ENCODE measurements at regions not wholly inside any gene's neighbourhood (a gene's known extent, or its start where the extent isn't known, plus 50 kb on each side); places are given as distances from the start of the nearest gene placed in this dataset.
"Not testable (repeated sequence)": the region's sequence is repeated elsewhere in the genome, so short reads cannot be mapped to it uniquely, and the experiment has no call there.

DNA sequence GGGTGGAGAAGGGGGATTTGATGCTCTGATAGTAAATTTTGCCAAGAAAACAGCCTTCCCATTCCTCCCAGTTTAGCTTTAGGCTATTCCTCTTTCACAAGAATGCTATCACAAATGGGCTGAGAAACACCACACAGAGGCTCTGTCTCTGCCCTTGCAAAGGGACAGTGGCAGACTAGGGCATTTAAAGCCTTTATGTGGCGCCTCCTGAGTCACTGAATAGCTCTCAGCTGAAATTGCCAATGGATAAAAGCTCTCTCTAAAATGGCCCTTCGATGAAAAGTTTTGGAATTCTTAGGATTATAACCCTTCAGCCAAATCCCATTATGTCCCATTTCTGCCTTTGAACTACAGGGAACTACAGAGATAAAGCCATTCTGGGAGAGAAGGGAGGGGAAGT lies 1000.4 kb downstream of the ADGRL2 start:
- in situ Hi-C loops (cut with HindIII; ENCODE audit: low sequenced_read_pairs), result no loop called here

DNA sequence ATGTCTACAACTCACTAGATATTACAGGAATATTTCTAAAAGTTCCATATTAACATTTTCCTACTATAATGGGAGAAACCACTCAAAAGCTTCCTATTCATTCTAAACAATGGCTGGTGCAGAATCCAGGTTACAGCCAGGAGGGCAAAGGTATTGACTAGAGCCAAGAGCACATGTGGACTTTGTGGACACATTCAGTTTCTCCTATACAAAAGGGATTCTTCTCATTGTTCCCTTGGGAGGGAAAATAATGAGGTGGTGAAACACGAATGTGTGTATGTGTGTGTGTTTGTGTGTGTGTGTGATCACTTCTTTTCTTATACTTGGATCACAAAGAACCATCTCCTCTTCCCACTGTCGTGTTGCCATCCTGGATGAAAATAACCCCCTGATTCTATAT lies 1000.0 kb downstream of the ADGRL2 start:
- in situ Hi-C loops (cut with HindIII; ENCODE audit: low sequenced_read_pairs), result no loop called here

DNA sequence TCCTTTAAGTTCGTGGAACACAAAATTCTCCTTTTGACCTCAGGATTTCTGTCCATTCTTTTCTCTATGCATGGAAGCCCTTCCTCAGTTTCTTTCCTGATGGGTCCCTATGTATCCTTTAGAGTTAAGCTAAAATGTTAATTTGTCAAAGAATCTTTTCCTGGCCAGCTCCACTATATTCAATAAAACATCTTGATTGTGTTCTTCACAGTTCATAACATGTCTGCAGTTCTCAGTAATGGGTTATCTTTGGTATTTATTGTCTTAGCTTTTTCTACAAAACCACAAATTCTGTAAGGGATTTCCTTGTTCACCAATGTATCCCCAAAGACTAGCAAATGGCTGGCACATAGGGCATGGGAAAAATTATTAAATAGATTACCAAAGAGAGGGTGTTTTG lies 998.5 kb downstream of the ADGRL2 start:
- in situ Hi-C loops (cut with HindIII; ENCODE audit: low sequenced_read_pairs), result no loop called here

DNA sequence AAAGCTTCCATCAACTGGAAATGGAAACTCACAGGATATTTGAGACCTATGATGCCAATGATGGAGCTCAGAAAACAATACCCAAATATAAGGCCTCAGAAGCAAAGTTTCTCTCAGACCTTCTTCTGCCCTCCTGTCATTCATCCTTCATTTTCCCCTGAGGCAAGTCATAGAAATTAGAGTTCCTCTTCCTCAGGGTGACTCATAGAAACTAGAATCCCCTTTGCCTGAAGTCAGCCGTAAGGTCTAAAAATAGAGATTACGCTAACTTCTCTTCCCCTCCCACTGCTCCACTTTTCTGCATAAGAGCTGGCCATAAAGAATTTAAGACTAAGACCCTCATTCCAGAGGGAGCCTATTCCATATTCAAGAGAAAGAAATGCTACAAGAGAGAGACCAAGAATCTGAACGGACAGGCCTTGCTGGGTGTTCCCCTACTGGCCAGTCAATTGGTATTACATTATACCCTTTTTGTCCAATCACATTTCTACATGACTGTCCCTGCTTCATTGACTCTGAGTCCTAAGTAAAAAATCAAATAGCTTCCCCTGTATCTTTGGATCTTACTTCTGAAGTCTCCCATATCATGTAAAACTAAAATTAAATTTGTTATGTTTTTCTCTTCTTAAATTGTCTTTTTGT lies 994.9 kb downstream of the ADGRL2 start:
- in situ Hi-C loops (cut with HindIII; ENCODE audit: low sequenced_read_pairs), result no loop called here

DNA sequence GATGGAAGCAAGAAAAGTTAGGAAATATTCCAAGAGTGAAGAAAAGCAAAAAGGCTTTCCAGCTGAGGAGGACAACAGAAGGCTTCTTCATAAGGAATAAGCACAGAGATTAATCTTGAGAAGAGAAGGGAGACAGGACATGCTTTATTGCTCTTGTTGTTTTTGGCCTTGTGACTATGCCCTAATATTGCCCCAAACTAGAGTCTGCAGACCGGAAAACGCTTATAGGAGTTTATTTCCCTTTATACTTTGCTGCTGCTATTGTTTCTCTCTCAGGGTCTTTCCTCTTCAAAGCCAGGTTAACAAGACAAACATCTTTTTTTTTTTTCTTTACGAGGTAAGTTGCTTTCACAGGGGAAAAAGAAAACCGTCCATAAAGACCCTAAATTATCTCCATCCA lies 991.4 kb downstream of the ADGRL2 start:
- in situ Hi-C loops (cut with HindIII; ENCODE audit: low sequenced_read_pairs), result no loop called here

DNA sequence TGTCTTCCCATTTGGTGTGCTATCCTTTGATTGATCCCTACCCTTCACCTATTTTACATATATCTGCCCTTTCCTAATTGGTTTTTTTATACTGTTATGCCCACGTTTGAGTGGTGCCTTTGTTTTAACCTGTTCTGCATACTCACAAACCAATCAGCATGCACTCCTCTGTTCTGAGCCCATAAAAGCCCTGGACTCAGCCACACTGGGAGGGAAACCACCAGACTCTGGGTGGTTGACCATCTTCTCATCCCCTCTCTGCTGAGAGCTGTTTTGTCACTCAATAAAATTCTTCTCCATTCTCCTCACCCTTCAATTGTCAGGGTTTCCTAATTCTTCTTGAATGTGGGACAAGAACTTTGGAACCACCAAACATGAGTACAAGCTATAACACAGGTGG lies 989.8 kb downstream of the ADGRL2 start:
- in situ Hi-C loops (cut with HindIII; ENCODE audit: low sequenced_read_pairs), result no loop called here

DNA sequence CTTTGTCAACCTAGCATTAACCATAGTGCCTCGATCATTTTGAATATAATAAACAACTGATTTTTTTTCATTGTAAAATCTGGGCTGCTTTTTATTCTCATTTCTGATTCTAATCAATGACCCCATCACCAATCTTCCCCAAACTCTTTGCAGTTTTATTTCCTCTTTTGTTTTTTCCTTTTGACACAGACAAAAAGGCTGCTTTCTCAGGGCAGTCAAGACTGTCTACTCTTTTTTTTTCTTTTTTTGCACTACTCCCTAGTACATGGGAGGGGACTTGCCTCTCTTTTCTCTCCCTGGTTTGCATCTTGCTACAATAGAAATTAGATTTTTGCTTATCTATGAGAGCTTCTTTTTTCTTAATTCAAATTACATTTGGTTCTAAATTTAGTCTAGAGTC lies 987.9 kb downstream of the ADGRL2 start:
- in situ Hi-C loops (cut with HindIII; ENCODE audit: low sequenced_read_pairs), result no loop called here

DNA sequence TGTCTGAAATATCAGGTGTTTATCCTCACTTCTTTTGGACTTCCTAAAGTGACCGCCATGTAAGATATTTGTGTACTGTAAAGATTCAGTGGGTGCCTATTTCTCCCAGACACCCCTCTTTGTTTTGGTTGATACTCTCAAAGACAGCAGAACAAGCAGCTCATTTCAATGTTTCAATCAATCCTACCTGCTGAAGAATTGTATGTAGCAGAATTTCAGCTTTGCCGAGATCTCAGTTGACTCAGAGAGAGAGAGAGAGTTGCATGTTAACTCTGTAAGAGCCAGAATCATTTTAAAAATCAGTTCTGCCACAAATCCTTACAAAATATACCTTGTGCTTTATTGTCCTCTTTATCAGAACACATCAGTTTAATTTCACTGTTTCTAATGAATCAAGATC lies 987.3 kb downstream of the ADGRL2 start:
- in situ Hi-C loops (cut with HindIII; ENCODE audit: low sequenced_read_pairs), result no loop called here

DNA sequence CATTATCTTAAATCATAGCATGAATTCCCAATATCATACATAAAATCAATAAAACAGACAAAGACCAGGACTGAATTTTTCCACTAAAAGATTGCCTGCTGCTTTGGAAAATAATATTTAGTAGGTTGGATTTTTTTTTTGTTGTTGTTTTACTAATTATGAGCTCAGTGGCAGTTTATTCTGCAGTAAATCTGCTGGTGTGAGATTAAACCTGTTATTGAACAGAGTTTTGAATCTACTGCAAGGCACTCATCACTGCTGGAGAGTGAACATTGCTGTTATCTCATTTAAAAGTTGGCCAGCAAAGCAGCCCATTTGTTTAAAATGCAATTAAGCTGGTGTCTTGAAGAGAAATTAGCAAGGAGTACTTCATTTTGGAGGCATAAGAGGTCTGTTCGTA lies 986.1 kb downstream of the ADGRL2 start:
- in situ Hi-C loops (cut with HindIII; ENCODE audit: low sequenced_read_pairs), result no loop called here

DNA sequence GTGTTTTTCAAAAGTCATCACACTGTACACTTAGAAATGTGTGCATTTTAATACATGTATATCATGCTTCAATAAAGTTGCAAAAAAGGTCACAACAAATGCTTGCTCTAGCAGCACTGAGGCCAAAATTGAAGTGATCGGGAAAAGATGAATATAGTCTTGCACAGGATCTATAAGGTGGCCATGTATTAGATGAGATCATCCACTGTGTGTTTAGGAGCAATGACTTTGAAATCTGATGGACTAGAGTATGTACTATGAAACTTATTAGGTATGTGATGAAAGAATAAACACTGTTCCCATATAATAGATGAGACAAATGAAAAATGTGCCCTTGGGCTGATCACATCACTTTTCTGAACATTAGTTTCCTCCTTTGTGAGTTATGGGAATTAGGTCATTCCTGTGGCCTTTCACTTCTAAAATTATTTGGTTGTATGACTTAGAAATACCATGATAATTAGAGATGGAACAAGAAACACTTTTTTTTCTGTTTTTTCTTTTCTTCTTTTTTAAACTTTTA lies 984.6 kb downstream of the ADGRL2 start:
- in situ Hi-C loops (cut with HindIII; ENCODE audit: low sequenced_read_pairs), result no loop called here

DNA sequence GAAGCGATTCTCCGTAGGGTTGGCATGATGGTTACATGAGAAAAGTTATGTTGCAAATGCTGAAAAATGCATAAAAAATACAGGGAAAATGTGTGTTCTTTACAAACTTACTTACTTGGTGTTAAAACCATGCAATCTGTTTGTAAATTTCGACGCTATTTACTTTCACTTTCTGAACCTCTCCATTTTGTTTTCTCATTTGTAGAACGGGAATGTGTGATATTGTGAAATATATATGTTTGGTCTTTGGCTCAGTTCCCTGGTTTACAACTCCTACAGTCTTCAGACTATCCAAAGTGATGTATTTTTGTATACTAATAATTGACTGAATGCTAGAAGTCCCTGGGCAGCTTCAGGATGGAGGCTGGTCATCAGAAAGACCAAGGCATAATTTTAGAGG lies 982.3 kb downstream of the ADGRL2 start:
- in situ Hi-C loops (cut with HindIII; ENCODE audit: low sequenced_read_pairs), result no loop called here

DNA sequence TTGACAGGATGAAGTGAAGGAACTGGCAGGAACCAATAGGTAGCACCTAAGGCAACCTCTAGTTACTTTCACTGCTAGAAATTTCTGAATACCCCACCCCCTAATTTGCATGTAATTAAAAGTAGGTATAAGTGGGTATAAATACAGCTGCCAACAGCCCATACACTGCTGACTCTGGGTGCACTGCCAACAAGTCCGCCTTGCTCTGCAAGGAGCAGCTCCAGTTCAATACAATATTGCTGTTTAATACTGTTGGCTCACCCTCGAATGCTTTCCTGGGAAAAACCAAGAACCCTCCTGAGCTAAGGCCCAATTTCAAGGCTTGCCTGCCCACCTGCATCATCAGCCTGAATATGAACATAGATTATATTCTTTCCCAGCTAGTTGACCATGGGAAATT lies 981.9 kb downstream of the ADGRL2 start:
- in situ Hi-C loops (cut with HindIII; ENCODE audit: low sequenced_read_pairs), result no loop called here

DNA sequence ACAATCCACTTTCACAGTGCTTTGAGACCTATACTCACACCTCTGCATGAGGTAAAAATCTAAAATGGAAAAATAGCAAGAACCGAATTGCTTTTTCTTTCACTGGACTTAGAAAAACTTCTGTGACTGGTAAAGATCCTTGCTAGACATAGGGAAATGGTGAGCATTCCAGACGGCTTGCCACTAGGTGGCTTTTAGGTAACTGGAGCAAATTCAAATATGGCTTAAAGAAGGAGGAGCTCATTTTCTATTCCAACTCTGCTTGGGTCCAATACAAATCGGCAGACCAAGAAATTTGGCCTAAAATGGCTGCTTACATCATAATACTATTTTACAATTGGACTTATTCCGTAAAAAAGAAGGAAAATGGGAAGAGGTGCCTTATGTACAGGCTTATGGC lies 977.9 kb downstream of the ADGRL2 start:
- in situ Hi-C loops (cut with HindIII; ENCODE audit: low sequenced_read_pairs), result no loop called here

DNA sequence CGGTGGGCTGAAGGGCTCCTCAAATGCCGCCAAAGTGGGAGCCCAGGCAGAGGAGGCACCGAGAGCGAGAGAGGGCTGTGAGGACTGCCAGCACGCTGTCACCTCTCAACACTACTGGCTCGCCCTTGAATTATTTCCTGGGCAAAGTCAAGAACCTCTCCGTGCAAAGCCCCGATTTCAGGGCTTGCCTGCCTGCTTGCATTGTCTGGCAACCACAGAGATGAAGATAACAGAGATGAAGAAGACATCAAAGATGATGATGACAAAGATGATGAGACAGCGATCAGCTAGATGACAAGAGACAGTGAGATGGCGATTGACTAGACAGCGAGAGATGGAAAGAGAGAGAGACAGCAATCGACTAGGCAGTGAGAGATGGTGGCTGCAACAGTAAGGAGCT lies 976.5 kb downstream of the ADGRL2 start:
- in situ Hi-C loops (cut with HindIII; ENCODE audit: low sequenced_read_pairs), result no loop called here

DNA sequence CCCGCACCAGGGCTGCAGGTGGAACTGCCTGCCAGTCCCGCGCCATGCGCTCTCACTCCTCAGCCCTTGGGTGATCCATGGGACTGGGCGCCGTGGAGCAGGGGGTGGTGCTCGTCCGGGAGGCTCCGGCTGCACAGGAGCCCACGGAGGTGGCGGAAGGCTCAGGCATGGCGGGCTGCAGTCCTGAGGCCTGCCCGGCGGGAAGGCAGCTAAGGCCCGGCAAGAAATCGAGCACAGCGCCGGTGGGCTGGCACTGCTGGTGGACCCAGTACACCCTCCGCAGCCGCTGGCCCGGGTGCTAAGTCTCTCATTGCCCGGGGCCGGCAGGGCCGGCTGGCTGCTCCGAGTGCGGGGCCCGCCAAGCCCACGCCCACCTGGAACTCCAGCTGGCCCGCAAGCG lies 976.0 kb downstream of the ADGRL2 start:
- in situ Hi-C loops (cut with HindIII; ENCODE audit: low sequenced_read_pairs), result not testable (repeated sequence)

DNA sequence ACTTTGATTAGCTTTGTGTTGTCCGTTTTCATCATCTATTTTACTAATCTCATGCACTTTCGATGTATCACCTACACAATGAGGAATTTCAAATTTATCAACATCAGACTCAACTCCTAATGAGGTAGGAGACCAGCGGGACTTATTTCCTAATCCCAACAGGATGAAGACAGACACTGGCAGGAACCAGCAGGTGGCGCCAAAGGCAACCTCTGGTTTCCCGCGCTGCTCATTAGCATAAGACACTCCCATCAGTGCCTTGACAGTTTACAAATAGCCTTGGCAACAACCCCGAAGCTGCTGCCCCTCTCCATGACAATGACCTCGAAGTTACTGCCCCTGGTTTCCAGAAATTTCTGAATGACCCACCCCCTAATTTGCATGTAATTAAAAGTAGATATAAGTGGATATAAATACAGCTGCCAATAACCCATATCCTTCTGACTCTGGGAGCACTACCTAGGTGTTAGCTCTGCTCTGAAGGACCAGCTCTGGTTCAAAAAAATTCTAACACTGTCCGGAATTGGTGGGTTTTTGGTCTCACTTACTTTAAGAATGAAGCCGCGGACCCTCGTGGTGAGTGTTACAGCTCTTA lies 974.8 kb downstream of the ADGRL2 start:
- in situ Hi-C loops (cut with HindIII; ENCODE audit: low sequenced_read_pairs), result no loop called here

DNA sequence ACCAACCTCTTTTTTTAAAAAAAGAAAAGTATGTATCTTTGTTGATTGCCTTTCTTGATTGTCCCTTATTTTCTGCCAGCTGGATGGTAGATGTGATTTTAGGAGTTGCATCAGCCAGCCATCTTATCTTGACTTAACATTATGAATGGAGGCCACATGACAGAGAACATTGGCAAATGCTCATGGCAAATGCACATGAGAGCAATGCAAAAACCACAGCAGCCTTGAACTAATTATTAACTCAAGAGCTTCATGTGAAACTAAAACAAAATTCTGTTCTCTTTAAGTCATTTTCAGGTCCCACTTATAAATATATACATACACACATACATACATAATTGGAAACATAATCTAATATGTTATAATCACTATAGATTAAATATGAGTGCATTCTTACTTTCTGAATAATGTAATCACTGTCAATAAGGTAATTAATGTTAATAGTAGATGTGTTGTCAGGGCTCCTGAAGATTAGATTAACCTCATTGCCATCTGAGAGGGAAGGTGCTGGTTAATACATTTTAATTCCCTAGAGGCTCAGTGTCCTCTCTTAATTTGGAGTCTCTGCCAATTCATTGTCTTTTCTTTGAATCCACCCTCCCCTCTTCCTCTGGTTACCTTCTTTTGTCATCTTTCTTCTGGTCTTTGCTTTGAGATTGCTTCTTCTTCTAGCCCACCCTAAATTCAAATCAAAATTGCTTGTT lies 962.2 kb downstream of the ADGRL2 start:
- in situ Hi-C loops (cut with HindIII; ENCODE audit: low sequenced_read_pairs), result no loop called here

DNA sequence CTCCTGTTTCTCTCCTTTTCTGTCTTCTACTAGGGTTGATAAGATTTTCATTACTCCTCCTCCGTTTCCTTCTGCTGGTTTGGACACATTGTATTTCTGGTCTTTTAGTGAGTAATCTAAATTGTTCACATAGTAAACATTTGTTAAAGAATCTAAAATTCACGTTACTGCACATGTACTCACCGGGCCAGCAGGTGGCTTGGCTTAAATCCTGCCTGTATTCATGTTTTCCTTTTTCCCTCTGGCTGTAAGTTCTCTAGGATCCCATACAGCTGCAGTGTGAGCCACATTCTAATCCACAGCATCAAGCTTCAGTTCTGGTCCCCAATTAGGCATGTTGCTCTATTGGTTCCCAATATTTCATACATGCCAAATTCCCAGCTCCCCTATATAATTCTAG lies 958.3 kb downstream of the ADGRL2 start:
- in situ Hi-C loops (cut with HindIII; ENCODE audit: low sequenced_read_pairs), result no loop called here

DNA sequence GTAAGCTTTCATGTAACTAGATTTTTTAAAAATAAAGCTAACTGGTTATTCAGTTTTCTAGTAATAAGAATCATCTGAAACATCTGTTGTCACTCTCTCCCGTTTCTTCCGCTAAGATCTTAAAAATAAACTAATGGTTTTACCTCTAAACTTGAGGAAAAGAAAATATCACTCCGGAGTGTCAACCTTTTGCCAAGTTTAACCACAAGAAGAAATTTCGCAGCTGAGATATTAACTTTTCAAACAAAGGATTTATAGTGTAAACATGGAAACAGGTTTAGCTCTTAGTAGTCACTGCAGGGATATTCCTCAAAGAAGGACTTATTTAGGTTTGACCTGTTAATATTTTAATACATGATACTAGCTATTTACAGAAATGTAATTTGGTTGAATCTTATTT lies 954.9 kb downstream of the ADGRL2 start:
- in situ Hi-C loops (cut with HindIII; ENCODE audit: low sequenced_read_pairs), result no loop called here

DNA sequence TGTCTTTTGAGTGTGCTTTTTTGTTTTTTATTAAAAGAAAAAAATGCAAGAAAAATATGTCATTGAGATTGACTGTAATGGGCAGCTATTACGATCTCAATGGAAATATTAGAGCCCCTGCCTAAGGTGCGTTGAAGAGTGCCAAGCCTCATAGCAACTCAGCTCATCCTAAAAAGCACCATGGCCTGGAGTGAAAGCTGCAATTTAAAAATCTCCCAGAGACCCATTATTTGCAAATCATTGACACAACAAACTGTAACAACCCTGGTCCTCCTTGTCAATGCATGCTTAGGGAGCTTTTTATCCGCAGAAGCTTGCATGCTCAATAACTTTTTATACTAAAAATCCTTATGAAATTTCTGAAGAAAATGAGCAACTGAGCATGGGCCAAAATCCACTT lies 954.5 kb downstream of the ADGRL2 start:
- in situ Hi-C loops (cut with HindIII; ENCODE audit: low sequenced_read_pairs), result no loop called here

DNA sequence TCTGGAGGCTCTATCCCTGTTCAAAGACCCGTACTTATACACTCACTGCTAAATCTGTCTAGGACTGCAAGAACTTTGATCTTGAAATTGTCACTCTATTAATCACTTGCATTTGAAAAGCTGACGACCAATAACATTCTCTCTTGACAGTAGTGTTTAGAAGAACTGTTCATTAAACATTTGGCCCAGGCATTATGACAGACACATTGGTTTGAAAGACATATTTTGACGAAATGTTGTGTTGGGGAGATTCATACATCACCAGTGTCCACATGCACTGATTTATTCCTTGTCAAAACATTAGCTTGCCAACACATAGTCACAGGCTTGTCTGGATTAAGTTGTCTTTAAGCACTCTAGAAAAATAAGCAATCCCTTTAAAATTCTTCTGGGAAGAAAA lies 951.3 kb downstream of the ADGRL2 start:
- in situ Hi-C loops (cut with HindIII; ENCODE audit: low sequenced_read_pairs), result no loop called here

DNA sequence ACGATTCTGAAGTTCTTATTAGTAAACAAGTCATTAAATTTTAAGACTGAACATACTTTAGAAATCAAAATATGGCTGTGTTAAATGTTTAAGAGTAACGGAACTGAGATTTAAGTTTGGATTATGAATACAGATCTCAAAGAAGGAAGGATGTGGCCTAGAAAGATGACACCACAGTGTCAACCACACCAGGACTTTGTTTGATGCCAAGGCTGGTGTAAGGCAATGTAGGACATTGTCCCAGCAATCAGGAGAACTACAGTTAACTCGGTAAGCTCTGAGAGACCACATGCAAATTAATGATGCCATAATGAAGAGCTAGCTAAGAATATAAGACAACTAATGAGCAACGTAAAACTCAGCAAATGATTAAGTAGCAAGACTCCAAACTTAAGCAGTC lies 932.9 kb downstream of the ADGRL2 start:
- in situ Hi-C loops (cut with HindIII; ENCODE audit: low sequenced_read_pairs), result no loop called here
